Stomach (tissue), 4 donors: ENCODE measurements at regions not wholly inside any gene's neighbourhood (a gene's known extent, or its start where the extent isn't known, plus 50 kb on each side); places are given as distances from the start of the nearest gene placed in this dataset.

ENCODE experiments used
- CTCF ChIP-seq, 7 experiments: fragments of 450-650 bp in 4 of 7; fragments of 200-600 bp in 3 of 7; sonication (generic) in 3 of 7; IDR thresholded peaks; one replicate each; pipeline ENCODE4 v1.5.1; 2016 to 2019; ENCODE audit warnings: antibody characterized with exemption in 7 of 7, control low read depth in 2 of 7, mild to moderate bottlenecking in 1 of 7
- EP300 ChIP-seq: sonication (generic); formaldehyde crosslinking; IDR thresholded peaks from one replicate; pipeline ENCODE4 v1.6.1; 2017; ENCODE audit warnings: antibody characterized with exemption
- POLR2A ChIP-seq, 4 donors: fragments of 450-650 bp; IDR thresholded peaks; one replicate each; pipeline ENCODE4 v1.6.1; 2016; ENCODE audit warnings: antibody characterized with exemption in 4 of 4, control low read depth in 2 of 4, mild to moderate bottlenecking in 1 of 4, moderate library complexity in 1 of 4
- POLR2AphosphoS5 ChIP-seq, 3 donors: sonication (generic); formaldehyde crosslinking; IDR thresholded peaks; one replicate each; pipeline ENCODE4 v1.6.1; 2016; ENCODE audit warnings: antibody characterized with exemption in 3 of 3

GRCh38 chr17:34499576-34499975 is 79.8 kb upstream of the TMEM132E start:
- no peak for TF ChIP-seq CTCF (IDR thresholded peaks at IDR 0.05)
- TF ChIP-seq POLR2AphosphoS5 (IDR thresholded peaks at IDR 0.05) = no peak
- no peak for TF ChIP-seq POLR2A (IDR thresholded peaks at IDR 0.05)
- no peak for TF ChIP-seq EP300
